Hepatic stellate cell (primary cell): ENCODE measurements at regions not wholly inside any gene's neighbourhood (a gene's known extent, or its start where the extent isn't known, plus 50 kb on each side); places are given as distances from the start of the nearest gene placed in this dataset.
"Not testable (repeated sequence)": the region's sequence is repeated elsewhere in the genome, so short reads cannot be mapped to it uniquely, and the experiment has no call there.

Experiments used
- DNase-seq: peaks from one replicate; pipeline ENCODE4 v3.0.0; 2011; ENCODE audit warnings: low spot score

DNA sequence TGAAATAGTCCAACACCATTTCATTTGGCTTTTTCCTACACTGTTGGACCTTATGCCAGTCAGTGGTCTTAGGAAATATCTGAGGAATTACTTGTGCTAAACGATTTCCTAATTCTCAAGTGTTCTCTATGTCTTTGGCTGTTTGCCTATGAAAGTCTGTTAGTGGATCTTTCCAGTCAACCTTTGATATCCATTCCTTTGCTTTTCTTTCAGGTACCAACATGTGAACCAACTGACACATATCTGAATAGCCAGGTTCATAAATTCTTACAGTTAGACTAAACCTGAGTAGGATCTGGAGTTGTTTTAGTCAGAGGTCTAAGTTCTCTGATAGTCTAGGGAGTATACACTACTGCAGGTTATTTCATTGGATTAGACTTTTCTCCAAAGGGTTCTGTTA is 343.5 kb upstream of the LRRC3B start:
- DNase-seq, result no peak

DNA sequence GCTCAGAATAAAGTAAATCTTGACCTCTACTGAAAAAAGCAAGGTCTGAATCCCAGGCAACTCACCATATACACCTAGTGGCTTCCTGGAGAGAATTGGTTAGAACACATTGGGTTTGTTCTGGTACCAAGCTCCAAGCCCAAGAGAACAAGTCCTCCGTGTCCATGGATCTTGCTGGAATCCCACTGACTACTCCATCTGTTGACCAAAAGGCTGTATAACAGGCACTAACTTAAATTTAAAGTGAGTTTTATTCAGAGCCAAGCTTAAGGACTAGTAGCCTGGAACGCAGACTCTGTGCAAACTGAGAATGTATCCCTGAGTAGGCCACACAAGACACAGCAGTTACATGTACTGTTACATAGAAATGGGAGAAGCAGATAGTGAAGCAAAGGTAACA is 342.1 kb upstream of the LRRC3B start:
- no peak for DNase-seq

DNA sequence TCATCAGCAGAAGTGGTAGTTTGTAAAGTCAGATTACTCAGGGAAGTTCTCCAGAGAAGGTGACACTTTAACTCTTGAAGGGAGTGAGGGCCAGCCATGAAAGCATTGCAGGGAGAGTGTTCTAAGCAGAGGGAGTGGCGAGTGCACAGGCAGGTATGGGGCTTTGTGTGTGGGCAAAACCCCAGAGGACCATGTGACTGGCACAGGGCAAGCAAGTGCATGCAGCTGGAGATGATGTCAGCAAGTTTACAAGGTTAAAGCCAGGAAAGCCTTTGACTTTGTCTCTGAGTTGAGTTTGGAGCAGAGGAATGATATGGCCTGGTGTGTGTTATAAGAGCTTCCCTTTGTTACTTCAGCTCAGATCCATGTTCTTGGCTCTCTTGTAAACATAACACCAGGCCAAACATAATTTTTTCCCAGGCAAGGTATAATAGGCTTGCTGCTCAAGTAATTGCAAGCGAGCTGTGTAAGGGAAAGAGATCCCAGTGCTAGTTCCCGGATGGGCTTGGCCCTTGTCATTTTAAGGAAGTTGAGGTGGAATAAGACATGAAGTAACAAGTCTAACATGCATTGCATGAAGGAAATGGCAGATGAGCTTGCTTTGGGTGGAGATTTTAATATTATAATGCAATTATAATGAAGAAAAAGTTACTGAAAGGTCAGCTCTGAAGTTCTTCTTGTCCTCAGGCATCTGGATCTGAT is 341.1 kb upstream of the LRRC3B start:
- DNase-seq, result no peak

DNA sequence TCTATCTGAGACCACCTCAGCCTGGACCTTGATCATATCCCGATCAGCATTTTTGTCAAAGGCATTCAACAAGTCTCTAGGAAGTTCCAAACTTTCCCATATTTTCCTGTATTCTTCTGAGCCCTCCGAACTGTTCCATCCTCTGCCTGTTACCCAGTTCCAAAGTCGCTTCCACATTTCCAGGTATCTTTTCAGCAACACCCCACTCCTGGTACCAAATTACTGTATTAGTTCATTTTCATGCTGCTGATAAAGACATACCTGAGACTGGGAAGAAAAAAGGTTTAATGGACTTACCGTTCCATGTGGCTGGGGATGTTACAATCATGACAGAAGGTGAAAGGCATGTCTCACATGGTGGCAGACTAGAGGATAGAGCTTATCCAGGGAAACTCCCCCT is 338.1 kb upstream of the LRRC3B start:
- DNase-seq, result not testable (repeated sequence)

DNA sequence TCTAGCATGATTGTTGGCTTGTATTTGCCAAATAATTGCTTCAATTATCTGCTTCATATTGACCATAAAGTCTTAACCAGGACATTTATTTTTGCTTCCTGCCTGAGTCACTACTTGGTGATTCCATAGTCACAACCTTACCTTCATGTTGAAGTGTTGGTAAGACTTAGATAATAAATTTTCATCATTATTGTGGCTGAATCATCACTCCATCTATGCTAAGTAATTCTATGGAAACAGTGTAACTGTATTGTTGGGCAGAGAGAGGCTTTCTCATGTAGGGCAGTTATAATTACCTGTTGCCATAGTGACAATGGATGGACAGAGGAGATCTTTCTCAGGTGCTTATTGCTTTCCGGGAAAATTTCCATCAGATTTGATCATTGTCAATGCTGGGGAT is 330.7 kb upstream of the LRRC3B start:
- DNase-seq, result no peak

DNA sequence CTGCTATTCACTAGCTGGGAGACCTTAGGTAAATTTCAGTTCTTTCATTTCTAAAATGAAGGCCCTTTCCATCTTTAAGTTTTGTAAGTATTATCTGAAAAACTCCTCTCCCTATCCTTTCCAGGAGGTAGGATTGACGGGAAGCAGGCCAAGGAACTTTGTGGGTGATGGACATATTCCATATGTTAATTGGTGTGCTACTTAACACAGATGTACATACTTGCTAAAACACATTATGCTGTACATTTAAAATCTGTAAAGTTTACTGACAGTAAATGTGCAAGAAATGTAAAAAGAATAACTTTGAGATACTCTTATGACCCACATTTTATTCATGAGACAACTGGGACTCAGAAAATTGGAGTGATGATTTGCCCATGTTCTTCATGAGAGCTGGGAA is 329.8 kb upstream of the LRRC3B start:
- no peak for DNase-seq

DNA sequence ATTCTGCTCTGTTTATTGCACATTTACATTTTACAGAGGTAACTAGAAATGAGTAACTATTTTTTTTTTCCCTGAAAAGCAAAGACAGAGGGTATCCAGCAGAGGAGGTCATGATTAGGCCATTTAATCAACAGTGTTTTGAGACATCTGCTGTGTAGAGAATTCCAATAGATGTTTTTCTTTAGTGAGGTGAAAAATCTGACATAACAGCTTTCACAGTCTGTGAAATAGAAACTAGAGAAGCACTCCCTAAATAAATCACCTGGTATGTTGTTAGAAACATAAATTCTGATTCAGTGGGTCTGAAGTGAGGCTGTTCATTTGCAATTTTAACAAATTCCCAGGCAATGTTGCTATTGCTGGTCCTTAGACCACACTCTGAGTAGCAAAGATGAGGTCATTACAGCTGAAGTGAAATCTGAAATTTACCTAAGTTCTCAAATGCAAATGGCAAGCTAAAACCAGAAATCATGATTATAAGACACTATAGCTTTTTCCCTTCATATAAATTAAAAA is 329.2 kb upstream of the LRRC3B start:
- DNase-seq, result no peak

DNA sequence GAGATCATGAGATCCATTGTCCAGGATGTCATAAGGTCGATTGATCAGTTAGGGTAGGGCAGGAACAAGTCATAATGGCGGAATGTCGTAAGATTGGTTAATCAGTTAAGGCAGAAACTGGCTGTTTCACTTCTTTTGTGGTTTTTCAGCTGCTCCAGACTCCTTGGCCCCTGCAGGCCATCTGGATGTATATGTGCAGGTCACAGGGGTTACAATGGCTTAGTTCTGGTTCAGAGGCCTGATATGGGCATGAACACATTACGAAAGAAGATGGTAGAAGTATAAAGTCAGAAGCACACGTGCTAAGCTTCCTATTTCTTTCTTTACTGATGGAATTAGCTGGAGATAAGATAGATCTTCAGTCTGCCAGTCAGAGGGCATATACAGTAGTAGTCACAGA is 315.4 kb upstream of the LRRC3B start:
- no peak for DNase-seq

DNA sequence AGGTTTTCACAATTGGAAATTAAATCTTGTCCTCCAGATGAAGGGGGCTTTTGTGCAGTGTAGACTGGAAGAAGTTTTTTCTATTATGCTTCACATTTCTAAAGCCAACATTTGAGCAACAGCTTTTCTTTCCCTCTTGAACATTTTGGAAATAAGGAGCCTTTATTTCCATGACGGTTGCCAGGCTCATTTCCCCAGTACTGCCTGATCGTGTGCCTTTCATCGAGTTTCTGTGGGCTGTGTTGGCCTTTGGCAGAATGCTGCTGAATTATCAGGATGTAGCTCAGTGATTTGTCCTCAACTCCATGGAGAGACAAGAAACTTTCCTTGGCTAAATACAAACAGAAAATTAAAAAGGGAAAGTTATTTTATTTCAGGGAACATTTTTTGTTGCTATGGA is 314.8 kb upstream of the LRRC3B start:
- no peak for DNase-seq

DNA sequence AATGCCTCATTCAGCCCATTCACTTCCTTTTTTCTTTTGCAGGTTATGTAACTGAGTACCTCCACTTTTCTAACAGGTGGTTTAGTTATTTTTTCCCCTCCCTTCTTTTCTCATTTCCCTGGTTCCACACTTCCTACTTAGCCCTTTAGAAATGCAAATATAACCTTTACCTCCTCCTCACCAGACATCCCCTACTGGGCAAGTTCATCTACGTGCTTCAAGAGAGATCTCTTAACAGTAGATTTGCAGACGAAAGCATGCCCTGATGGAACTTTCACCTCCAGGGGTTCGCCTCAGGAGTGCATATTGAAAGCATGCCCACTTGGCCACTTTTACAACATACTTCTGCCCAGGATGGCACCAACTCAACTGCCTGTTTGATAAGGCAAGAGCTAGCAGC is 314.1 kb upstream of the LRRC3B start:
- no peak for DNase-seq

DNA sequence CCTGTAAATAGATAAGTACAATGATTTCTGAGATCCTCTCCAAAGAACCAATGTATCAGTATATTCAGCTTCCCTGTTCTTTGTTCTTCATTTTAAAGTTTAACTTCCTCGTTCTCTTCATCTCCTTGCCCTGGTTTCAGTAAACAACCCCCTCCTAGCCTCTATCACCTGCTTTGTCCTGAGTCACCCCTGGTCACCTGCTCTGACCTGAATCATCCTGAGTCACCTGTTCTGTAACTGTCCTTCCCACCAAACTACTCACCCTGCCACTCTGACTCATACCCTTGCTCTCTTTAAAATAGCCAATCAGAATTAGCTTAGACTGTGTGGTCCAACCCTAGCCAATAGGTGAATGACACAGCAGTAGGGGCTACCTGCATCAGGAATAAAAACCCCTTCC is 313.0 kb upstream of the LRRC3B start:
- DNase-seq, result not testable (repeated sequence)

DNA sequence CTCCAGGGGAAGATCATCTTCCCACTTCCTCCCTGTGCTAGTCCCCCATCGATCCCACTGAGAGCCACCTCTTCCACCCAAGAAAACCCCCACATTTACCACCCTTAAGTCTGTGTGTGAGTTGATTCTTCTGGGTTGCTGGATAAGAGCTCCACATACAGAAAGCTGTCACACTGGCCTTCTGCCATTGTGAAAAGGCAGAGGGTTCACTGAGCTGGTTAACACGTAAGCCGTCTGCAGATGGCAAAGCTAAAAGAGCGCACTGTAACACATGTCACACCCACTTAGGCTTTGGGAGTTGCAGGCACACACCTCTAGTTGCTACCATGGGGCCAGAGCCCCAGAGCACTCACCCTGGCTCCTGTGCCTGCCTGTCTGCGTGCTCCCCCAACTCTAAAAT is 309.8 kb upstream of the LRRC3B start:
- DNase-seq, result no peak

DNA sequence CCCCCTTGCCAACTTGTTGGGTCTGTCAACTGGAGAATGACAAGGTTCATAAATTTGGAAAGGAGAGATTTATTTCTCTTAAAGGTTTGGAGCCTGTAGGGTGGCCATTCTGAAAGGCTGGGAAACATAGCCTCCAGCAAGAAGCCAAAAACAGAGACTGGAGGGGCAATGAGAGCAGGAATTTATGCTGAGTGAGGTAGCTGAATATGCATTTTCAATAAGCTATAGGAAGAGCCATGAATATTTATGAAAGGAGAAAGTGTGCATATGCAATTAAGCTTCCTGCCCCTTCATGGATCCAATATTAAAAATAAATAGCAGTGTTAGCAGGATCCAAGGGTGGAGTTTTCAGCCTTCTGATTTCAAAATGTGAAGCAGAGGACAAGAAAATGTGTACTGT is 306.1 kb upstream of the LRRC3B start:
- DNase-seq, result no peak

DNA sequence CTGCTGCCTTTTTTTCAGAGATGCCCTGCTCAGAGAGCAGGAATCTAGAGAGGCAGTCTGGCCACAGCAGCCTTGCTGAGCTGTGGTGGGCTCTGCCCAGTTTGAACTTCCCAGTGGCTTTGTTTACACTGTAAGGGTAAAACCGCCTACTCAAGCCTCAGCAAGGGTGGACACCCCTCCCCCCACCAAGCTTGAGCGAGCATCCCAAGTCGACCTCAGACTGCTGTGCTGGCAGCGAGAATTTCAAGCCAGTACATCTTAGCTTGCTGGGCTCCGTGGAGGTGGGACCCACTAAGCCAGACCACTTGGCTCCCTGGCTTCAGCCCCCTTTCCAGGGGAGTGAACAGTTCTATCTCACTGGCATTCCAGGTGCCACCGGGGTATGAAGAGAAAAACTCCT is 298.8 kb upstream of the LRRC3B start:
- DNase-seq, result not testable (repeated sequence)

DNA sequence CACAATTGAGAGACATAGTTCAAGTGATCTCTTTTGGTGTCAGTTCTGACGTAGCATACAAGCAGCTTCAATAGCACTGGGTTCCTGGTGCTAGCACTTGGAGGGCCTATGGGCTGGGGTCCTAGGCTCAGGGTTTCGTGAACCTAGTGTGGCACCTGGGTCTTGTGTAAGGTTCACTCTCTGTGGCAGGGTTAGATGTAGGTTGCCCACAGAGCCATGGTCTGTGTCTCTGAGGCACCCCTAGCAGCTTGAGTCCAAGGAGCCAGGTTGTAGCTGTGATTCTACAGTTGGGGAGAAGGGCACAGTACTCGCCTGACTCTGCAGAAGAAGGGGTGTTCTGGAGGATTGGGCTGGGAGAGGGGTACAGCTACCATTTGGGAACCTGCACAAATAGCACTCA is 282.6 kb upstream of the LRRC3B start:
- DNase-seq, result no peak

DNA sequence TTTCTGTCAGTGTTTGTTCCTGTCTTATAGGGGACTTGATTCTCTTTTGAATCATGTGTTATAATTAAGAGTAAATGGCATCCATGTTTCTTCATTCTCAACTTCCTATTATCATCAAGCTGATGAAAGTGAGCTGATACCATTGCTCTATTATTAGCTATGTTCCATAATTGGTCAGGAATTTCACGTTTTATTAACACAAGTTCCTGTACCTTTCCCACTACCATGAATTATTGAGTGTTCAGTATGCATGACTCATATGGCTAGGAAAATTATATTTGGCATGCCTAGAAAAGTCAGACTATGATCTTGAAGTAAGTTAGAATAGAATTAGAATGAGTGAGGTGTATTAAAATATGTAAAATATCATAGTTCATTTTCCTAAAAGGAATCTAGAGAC is 278.9 kb upstream of the LRRC3B start:
- DNase-seq, result no peak

DNA sequence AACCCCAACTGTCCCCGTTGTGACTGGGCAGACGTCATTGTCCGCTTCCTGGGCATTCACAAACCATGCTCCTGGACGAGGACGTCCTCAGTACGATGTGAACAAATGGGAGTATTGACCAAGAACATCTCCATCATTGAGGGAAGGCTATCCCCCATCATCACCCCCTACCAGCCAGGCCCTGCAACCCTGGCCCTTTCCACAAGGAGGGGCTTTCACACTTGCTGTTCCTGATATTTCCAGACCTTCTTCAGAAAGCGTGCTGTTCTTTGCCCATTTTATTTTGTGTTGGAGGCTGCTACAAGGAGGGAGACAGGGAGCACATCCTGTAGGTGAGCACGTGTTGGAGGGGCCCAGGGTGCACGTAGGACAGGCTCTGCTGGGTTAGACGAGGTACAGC is 277.0 kb upstream of the LRRC3B start:
- DNase-seq, result no peak

DNA sequence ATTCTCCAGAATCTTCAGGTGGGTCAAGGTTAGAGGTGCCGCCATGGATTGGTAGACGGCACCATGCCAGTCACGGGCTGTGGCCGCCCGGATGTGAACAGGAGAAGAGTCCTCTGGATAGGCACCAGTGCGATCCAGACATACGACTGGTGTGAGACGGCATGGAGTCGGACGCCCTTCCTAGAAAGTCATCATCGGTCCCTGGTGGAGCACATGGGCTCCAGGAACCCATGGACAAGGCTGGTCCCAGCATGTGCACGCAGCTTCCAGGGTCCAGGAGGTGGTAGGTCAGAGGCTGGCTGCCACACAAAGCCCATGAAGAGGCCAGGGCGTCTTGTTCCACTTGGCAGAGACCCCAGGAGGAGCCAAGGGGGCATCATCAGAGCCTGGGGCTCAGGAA is 276.1 kb upstream of the LRRC3B start:
- no peak for DNase-seq

DNA sequence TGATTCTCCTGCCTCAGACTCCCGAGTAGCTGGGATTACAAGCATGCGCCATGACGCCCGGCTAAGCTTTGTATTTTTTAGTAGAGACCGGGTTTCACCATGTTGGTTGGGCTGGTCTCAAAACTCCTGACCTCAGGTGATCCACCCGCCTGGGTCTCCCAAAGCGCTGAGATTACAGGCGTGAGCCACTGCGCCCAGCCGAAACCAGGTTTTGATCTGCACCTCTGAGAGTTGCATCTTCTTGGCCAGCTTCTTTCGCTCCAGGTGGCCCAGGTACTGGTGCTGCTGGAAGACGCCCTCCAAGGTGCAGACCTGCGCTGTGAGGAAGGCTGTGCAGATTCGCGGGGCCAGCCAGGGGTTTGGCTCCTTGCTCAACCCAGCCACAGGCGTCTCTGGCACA is 275.4 kb upstream of the LRRC3B start:
- DNase-seq, result no peak

DNA sequence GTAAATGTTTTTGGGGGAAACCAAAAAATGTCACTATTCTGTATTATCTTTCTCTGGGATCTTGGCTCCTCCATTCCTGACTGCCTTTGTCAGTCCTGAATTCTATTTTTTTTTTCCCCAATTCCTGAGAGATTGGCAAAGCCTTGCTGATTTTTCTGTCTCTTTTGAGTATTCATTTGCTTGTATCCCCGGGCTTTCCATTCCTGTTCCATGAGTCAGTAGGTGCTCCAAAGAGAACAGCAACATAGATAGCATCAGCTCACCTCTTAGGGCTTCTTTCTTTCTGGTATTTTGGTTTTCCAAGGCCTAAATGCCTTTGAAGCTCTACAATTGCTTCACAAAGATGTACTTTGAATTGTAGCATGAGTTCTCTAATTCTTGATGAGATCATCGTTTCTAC is 271.7 kb upstream of the LRRC3B start:
- DNase-seq, result no peak

DNA sequence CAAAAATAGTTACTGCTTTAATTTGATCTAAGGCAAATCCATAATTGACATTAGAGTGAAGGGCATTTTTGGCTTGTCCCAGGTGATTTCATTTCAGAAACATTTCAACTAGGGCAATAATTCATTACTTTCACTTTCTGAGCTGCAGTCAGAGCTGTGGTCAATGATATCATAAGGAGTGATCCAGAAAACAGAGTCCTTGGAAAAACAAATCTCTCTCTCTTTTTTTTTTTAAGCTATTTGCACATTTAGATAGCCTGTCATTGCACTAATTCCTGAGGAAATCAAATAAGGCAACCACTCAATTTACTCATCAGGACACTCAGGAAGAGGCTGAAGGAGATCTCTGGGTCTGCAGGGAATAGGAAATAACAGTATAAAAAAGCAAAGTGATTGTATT is 269.5 kb upstream of the LRRC3B start:
- DNase-seq, result no peak

DNA sequence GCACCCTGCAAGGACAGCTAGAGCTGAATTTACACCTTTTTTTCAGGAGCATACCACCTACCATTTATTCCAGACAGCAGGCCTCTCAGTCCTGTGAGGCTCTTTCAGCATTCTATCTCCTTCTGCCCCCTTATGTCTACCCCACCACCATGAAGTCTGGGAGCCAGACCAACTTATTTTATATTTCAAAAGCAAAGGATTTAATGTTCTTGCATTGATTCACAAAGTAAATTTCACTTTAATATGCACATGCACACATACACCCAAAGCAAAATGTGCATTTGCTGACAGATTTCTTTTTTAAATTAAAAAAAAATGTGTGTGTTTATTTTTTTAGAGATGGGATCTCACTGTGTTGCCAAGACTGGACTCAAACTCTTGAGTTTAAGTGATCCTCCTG is 264.2 kb upstream of the LRRC3B start:
- no peak for DNase-seq

DNA sequence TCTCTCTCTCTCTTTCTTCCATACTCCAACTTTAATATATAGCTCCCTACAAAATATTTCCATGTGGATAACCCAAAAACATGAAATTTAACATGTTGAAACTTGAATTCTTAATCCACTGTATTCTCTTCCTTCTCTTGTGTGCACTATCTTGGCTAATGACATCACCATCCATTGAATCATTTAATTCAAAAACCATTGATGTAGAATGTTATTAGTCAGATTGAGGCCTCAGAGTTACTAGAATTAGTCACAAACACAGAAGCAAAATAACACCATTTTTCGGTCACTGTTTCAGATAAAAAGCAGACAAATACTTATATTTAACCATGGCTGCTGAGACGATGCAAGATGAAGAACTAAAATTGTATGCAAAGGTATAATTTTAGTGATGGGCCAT is 256.9 kb upstream of the LRRC3B start:
- DNase-seq, result no peak

DNA sequence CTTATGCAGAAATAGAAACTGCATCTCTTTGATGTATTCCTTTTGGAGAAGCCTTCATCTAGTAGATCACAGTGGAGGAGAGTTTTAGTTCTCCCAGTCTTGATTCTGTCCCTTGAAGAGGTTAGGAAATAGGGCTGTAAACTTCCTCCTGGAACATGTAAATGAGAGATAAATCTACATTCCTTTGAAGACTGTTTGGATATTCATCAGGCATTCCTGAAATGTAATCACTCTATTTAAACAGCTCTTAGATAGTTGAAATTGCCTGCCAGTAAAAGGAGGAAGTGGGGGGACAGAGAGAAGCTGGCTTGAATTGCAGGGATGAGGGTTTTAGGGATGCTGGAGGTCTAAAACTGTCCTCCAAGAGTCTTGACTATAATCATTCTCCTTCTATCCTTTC is 254.3 kb upstream of the LRRC3B start:
- DNase-seq, result no peak

DNA sequence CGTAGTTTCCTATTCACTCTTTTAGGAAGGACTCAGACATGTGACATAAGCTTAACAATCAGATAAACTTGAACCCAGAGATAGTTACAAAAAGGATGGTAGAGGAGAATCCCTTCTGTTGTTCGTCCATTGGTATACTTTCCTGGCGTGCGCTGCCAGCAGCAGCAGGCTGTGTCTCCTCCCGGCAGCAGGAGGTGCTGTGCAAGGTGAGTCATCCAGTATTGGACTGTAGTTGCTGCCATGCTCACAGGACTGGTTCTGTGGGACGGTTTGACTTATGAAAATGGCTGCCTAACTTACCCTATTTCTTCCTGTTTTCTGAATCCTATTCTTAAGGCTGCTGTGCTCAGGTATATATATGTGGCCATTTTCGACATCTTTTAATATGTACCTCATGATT is 253.4 kb upstream of the LRRC3B start:
- no peak for DNase-seq
